ENCODE measurements at regions not wholly inside any gene's neighbourhood (a gene's known extent, or its start where the extent isn't known, plus 50 kb on each side); places are given as distances from the start of the nearest gene placed in this dataset.

- H3K4me1 ChIP-seq (ENCODE audit: low read depth): no peaks in the 10 kb centered on the region
- no peak overlapping the region for H3K4me3 ChIP-seq
- DNase-seq (ENCODE audit: low read depth in 1 of 2, low spot score in 1 of 2): no peak
- no peaks in the 10 kb centered on the region for H3K27me3 ChIP-seq
- no peaks in the 10 kb centered on the region for H3K9me3 ChIP-seq (ENCODE audit: low read depth)
- H3K36me3 ChIP-seq: no peaks in the 10 kb centered on the region
- H3K27ac ChIP-seq: no peak overlapping the region
- TF ChIP-seq CTCF (IDR thresholded peaks at IDR 0.05; ENCODE audit: low read depth, low read length): no peak
These were observed 510.5 kb downstream of the NSUN3 start for GRCh38 chr3:94573337-94573736.

DNA sequence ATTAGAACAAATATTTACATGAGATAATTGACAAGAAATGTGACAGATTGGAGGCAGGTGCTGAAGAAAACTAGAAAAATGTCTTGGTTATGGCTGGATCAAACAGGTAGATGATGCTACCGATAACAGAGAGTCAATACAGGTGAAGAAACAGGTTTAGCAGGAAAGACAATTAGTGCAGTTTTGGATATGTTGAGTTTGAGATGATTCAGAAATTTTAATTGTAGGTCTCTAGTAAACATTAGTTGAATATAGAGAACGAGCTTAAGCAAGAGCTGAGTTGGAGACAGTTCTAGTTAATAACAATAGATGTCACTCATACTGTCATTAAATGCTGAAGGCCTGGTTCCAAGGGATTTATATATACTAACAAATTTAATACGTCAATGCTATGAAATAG lies 524.4 kb downstream of the NSUN3 start:
- DNase-seq (ENCODE audit: low read depth in 1 of 2, low spot score in 1 of 2): no peak
- no peak overlapping the region for H3K27ac ChIP-seq
- TF ChIP-seq CTCF (IDR thresholded peaks at IDR 0.05; ENCODE audit: low read depth, low read length): no peak
- H3K36me3 ChIP-seq: no peaks in the 10 kb centered on the region
- no peak overlapping the region for H3K4me3 ChIP-seq
- no peaks in the 10 kb centered on the region for H3K27me3 ChIP-seq
- no peaks in the 10 kb centered on the region for H3K9me3 ChIP-seq (ENCODE audit: low read depth)
- no peaks in the 10 kb centered on the region for H3K4me1 ChIP-seq (ENCODE audit: low read depth)

GRCh38 chr3:94593526-94594150 lies 530.8 kb downstream of the NSUN3 start:
- no peak for DNase-seq (ENCODE audit: low read depth in 1 of 2, low spot score in 1 of 2)
- Histone ChIP-seq H3K27ac (no peak overlapping the region), H3K36me3 (no peaks in the 10 kb centered on the region), H3K4me3 (no peak overlapping the region), H3K27me3 (no peaks in the 10 kb centered on the region), H3K4me1 (ENCODE audit: low read depth) (no peaks in the 10 kb centered on the region), H3K9me3 (ENCODE audit: low read depth) (no peaks in the 10 kb centered on the region)
- no peak for TF ChIP-seq CTCF (IDR thresholded peaks at IDR 0.05; ENCODE audit: low read depth, low read length)

GRCh38 chr3:94596141-94596540 lies 533.3 kb downstream of the NSUN3 start:
- TF ChIP-seq CTCF (IDR thresholded peaks at IDR 0.05; ENCODE audit: low read depth, low read length): no peak
- H3K27me3 ChIP-seq: no peaks in the 10 kb centered on the region

GRCh38 chr3:94596887-94597566 lies 534.2 kb downstream of the NSUN3 start:
- TF ChIP-seq CTCF (IDR thresholded peaks at IDR 0.05; ENCODE audit: low read depth, low read length): no peak
- H3K27me3 ChIP-seq: no peaks in the 10 kb centered on the region
- no peaks in the 10 kb centered on the region for H3K9me3 ChIP-seq (ENCODE audit: low read depth)
- H3K4me1 ChIP-seq (ENCODE audit: low read depth): no peaks in the 10 kb centered on the region
- no peak overlapping the region for H3K27ac ChIP-seq
- no peaks in the 10 kb centered on the region for H3K36me3 ChIP-seq
- DNase-seq (ENCODE audit: low read depth in 1 of 2, low spot score in 1 of 2): no peak
- H3K4me3 ChIP-seq: no peak overlapping the region

More at GRCh38 chr3:94596141-94596540, 533.3 kb downstream of the NSUN3 start:
- no peaks in the 10 kb centered on the region for H3K4me1 ChIP-seq (ENCODE audit: low read depth)
- H3K36me3 ChIP-seq: no peaks in the 10 kb centered on the region
- H3K27ac ChIP-seq: no peak overlapping the region
- DNase-seq (ENCODE audit: low read depth in 1 of 2, low spot score in 1 of 2): no peak
- no peak overlapping the region for H3K4me3 ChIP-seq
- no peaks in the 10 kb centered on the region for H3K9me3 ChIP-seq (ENCODE audit: low read depth)

Data from cardiac muscle cell (in vitro differentiated cells and primary cell).